ENCODE measurements at regions not wholly inside any gene's neighbourhood (a gene's known extent, or its start where the extent isn't known, plus 50 kb on each side); places are given as distances from the start of the nearest gene placed in this dataset.

DNA sequence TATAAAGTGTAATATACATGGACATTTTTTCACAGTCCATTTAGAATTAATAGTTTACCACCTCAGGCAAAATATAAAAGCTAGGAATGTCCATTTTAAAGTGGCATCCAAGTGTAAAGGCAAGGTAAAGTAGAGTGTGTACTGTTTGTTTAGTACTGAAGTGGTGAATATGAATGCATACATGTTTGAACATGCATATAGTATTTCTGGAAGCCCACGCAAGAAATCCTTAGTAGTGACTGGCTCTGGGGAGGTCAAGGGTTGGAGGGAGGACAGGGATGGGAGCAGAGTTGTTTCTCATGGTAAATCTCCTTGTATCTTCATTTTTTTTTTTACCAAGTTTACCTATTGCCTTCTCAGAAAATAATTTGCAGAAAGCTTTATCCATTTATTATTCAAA lies 129.2 kb downstream of the UNC5CL start:
- no peak for TF ChIP-seq ZNF239 (CRISPR knock-in tag; IDR thresholded peaks at IDR 0.05)
- TF ChIP-seq KDM4B (IDR thresholded peaks at IDR 0.05; ENCODE audit: borderline replicate concordance in 2 of 2, low read depth in 1 of 2) = no peak
- TF ChIP-seq ARID1B (IDR thresholded peaks at IDR 0.05) = no peak
- no peak for TF ChIP-seq ZFP1 (CRISPR knock-in tag; IDR thresholded peaks at IDR 0.05)
- TF ChIP-seq RERE (CRISPR knock-in tag; IDR thresholded peaks at IDR 0.05; ENCODE audit: borderline replicate concordance) = no peak
